SK-N-SH (cell line): ENCODE measurements at regions not wholly inside any gene's neighbourhood (a gene's known extent, or its start where the extent isn't known, plus 50 kb on each side); places are given as distances from the start of the nearest gene placed in this dataset.

ENCODE experiments used
- CTCF ChIA-PET: fragments of 300-600, 350-600 bp; formaldehyde crosslinking; extraction: SDS; loops from one replicate; lab custom pipeline; 2021; lab: Yijun Ruan, JAX
- POLR2A ChIA-PET: fragments of 350-600 bp; sonication (Branson Sonifier 250); formaldehyde crosslinking; extraction: SDS; loops from one replicate; lab custom pipeline; 2020; ENCODE audit warnings: antibody characterized with exemption, inconsistent platforms; lab: Yijun Ruan, JAX
- DNase-seq: peaks from one replicate; pipeline ENCODE4 v3.0.0; 2012
- H2AFZ ChIP-seq: fragments of 200-600 bp; sonication (generic); 2 replicates; pipeline ENCODE4 v1.8.1; 2016; ENCODE audit warnings: antibody characterized with exemption, mild to moderate bottlenecking, low read depth
- H3F3A ChIP-seq: fragments of 200-600 bp; sonication (generic); replicated peaks from 2 replicates; pipeline ENCODE3; 2016; ENCODE audit warnings: antibody characterized with exemption, mild to moderate bottlenecking; ENCODE audit not compliant: insufficient read depth
- H3K27ac ChIP-seq, 2 experiments: fragments of 200-500 bp in 1 of 2; fragments of 200-600 bp in 1 of 2; sonication (Bioruptor generic) in 1 of 2; sonication (generic), shearing (Covaris generic) in 1 of 2; 2 replicates each; pipeline versions ENCODE4 v1.5.1 to v1.6.1; 2014 to 2016; ENCODE audit warnings: low read depth in 2 of 2, inconsistent platforms in 1 of 2, low read length in 1 of 2, mild to moderate bottlenecking in 1 of 2, mixed read lengths in 1 of 2
- H3K27me3 ChIP-seq: fragments of 200-600 bp; sonication (generic), shearing (Covaris generic); 2 replicates; pipeline ENCODE4 v1.6.1; 2016; ENCODE audit warnings: mixed run types; ENCODE audit not compliant: insufficient read depth
- H3K36me3 ChIP-seq, 2 experiments: fragments of 200-500 bp in 1 of 2; fragments of 200-600 bp in 1 of 2; sonication (Bioruptor generic) in 1 of 2; sonication (generic) in 1 of 2; replicated peaks in 1 of 2; 2 replicates each; pipeline versions ENCODE3 to v1.5.1; 2014 to 2016; ENCODE audit warnings: low read length in 1 of 2, mild to moderate bottlenecking in 1 of 2; ENCODE audit not compliant: insufficient read depth in 2 of 2, control insufficient read depth in 1 of 2
- H3K4me1 ChIP-seq, 2 experiments: fragments of 200-500 bp in 1 of 2; fragments of 200-600 bp in 1 of 2; sonication (Bioruptor generic) in 1 of 2; sonication (generic), shearing (Covaris generic) in 1 of 2; 2 replicates each; pipeline versions ENCODE4 v1.5.1 to v1.6.1; 2014 to 2016; ENCODE audit warnings: low read depth in 1 of 2, low read length in 1 of 2, mixed run types in 1 of 2; ENCODE audit not compliant: insufficient read depth in 2 of 2, control insufficient read depth in 1 of 2
- H3K4me2 ChIP-seq: fragments of 200-600 bp; sonication (generic), shearing (Covaris generic); 2 replicates; pipeline ENCODE4 v1.6.1; 2017; ENCODE audit warnings: mixed run types
- H3K4me3 ChIP-seq, 2 experiments: fragments of 200-500 bp in 1 of 2; fragments of 200-600 bp in 1 of 2; sonication (Bioruptor generic) in 1 of 2; sonication (generic), shearing (Covaris generic) in 1 of 2; 2 replicates each; pipeline versions ENCODE4 v1.5.1 to v1.8.1; 2014 to 2016; ENCODE audit warnings: low read depth in 2 of 2, inconsistent platforms in 1 of 2, low read length in 1 of 2, mild to moderate bottlenecking in 1 of 2, mixed read lengths in 1 of 2, moderate library complexity in 1 of 2
- H3K79me2 ChIP-seq: fragments of 200-600 bp; sonication (generic); 2 replicates; pipeline ENCODE4 v1.8.1; 2017; ENCODE audit warnings: mild to moderate bottlenecking; ENCODE audit not compliant: insufficient read depth
- H3K9ac ChIP-seq: fragments of 200-600 bp; sonication (generic); 2 replicates; pipeline ENCODE4 v1.6.1; 2017; ENCODE audit warnings: mixed run types
- H3K9me2 ChIP-seq: fragments of 200-600 bp; sonication (generic); 2 replicates; pipeline ENCODE4 v1.6.1; 2017; ENCODE audit warnings: mixed run types
- H3K9me3 ChIP-seq: fragments of 200-600 bp; sonication (generic); 2 replicates; pipeline ENCODE4 v1.6.1; 2017; ENCODE audit warnings: mixed run types, mild to moderate bottlenecking, moderate library complexity
- H4K20me1 ChIP-seq: fragments of 200-600 bp; sonication (generic); 2 replicates; pipeline ENCODE4 v1.6.1; 2017; ENCODE audit warnings: mild to moderate bottlenecking, mixed run types; ENCODE audit not compliant: insufficient read depth
- CHD2 ChIP-seq: fragments of 150-350 bp; IDR thresholded peaks from 2 replicates; pipeline ENCODE4 v1.6.1; 2018; ENCODE audit warnings: low read length; ENCODE audit not compliant: partially characterized antibody
- ELF1 ChIP-seq: IDR thresholded peaks from 2 replicates; pipeline ENCODE4 v1.4.0; 2012
- FOXJ3 ChIP-seq: sonication (generic); formaldehyde crosslinking; IDR thresholded peaks from 2 replicates; pipeline ENCODE4 v1.5.1; 2020; ENCODE audit warnings: mild to moderate bottlenecking, missing genetic modification reagents
- GATA2 ChIP-seq: sonication (generic); formaldehyde crosslinking; IDR thresholded peaks from 2 replicates; pipeline ENCODE4 v1.5.0; 2020; ENCODE audit warnings: mild to moderate bottlenecking, missing genetic modification reagents
- MAX ChIP-seq: IDR thresholded peaks from 2 replicates; pipeline ENCODE4 v1.4.0; 2012; ENCODE audit warnings: low read depth
- MEF2A ChIP-seq: IDR thresholded peaks from 2 replicates; pipeline ENCODE4 v1.4.0; 2012; ENCODE audit warnings: low read depth, borderline replicate concordance
- MXI1 ChIP-seq: IDR thresholded peaks from 2 replicates; pipeline ENCODE4 v1.6.1; 2012; ENCODE audit warnings: mild to moderate bottlenecking, low read depth, low read length, improper control_type of control experiment
- NFIC ChIP-seq: IDR thresholded peaks from 2 replicates; pipeline ENCODE4 v1.4.0; 2012; ENCODE audit warnings: borderline replicate concordance
- RXRA ChIP-seq: IDR thresholded peaks from 2 replicates; pipeline ENCODE4 v1.4.0; 2012; ENCODE audit warnings: low read depth, mild to moderate bottlenecking, borderline replicate concordance
- SIN3A ChIP-seq: IDR thresholded peaks from 2 replicates; pipeline ENCODE4 v1.6.1; 2012; ENCODE audit warnings: low read depth, mild to moderate bottlenecking, low read length, moderate library complexity, borderline replicate concordance
- SMC3 ChIP-seq: IDR thresholded peaks from 2 replicates; pipeline ENCODE4 v1.6.1; 2012; ENCODE audit warnings: low read depth, low read length, improper control_type of control experiment
- USF1 ChIP-seq: IDR thresholded peaks from 2 replicates; pipeline ENCODE4 v1.4.0; 2012; ENCODE audit warnings: low read depth, borderline replicate concordance
- YY1 ChIP-seq: IDR thresholded peaks from 2 replicates; pipeline ENCODE4 v1.4.0; 2012; ENCODE audit warnings: low read depth, mild to moderate bottlenecking
- WGBS: methylation state at CpG from one replicate; pipeline ENCODE4 v1.1.6; 2017; ENCODE audit warnings: low lambda C conversion rate; 5-methylcytosine and 5-hydroxymethylcytosine counted together
- TF ChIP-seq, protein P1 (sequence below): fragments of 200-600 bp; sonication (generic); IDR thresholded peaks from 2 replicates; pipeline ENCODE4 v1.6.1; 2017; ENCODE audit warnings: antibody characterized with exemption, mild to moderate bottlenecking, moderate library complexity
- TF ChIP-seq, protein P2 (sequence below): IDR thresholded peaks from 2 replicates; pipeline ENCODE4; 2012
- TF ChIP-seq, protein P3 (sequence below): IDR thresholded peaks from 2 replicates; pipeline ENCODE4 v1.6.1; 2012; ENCODE audit warnings: mild to moderate bottlenecking, low read depth, low read length, moderate library complexity

- Histone ChIP-seq H3K4me2 (no peak overlapping the region), H3K36me3 (no peaks in the 10 kb centered on the region), H2AFZ (no peak overlapping the region), H3K9ac (no peak overlapping the region), H3K9me3 (no peaks in the 10 kb centered on the region), H4K20me1 (no peaks in the 10 kb centered on the region), H3F3A (no peaks in the 10 kb centered on the region), H3K9me2 (no peaks in the 10 kb centered on the region), H3K4me3 (no peak overlapping the region), H3K27ac (no peak overlapping the region), H3K79me2 (no peaks in the 10 kb centered on the region), H3K27me3 (no peaks in the 10 kb centered on the region), H3K4me1 (no peaks in the 10 kb centered on the region)
- TF ChIP-seq ELF1: no peak
- no peak for TF ChIP-seq MEF2A
- no peak for TF ChIP-seq YY1
- TF ChIP-seq, protein P1, sequence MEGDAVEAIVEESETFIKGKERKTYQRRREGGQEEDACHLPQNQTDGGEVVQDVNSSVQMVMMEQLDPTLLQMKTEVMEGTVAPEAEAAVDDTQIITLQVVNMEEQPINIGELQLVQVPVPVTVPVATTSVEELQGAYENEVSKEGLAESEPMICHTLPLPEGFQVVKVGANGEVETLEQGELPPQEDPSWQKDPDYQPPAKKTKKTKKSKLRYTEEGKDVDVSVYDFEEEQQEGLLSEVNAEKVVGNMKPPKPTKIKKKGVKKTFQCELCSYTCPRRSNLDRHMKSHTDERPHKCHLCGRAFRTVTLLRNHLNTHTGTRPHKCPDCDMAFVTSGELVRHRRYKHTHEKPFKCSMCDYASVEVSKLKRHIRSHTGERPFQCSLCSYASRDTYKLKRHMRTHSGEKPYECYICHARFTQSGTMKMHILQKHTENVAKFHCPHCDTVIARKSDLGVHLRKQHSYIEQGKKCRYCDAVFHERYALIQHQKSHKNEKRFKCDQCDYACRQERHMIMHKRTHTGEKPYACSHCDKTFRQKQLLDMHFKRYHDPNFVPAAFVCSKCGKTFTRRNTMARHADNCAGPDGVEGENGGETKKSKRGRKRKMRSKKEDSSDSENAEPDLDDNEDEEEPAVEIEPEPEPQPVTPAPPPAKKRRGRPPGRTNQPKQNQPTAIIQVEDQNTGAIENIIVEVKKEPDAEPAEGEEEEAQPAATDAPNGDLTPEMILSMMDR: no peak
- TF ChIP-seq MXI1: no peak
- no peak for TF ChIP-seq SMC3
- no peak for TF ChIP-seq NFIC
- TF ChIP-seq SIN3A: no peak
- TF ChIP-seq FOXJ3: no peak
- TF ChIP-seq, protein P2, sequence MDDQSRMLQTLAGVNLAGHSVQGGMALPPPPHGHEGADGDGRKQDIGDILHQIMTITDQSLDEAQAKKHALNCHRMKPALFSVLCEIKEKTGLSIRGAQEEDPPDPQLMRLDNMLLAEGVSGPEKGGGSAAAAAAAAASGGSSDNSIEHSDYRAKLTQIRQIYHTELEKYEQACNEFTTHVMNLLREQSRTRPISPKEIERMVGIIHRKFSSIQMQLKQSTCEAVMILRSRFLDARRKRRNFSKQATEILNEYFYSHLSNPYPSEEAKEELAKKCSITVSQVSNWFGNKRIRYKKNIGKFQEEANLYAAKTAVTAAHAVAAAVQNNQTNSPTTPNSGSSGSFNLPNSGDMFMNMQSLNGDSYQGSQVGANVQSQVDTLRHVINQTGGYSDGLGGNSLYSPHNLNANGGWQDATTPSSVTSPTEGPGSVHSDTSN: no peak
- no peak for TF ChIP-seq GATA2
- TF ChIP-seq, protein P3, sequence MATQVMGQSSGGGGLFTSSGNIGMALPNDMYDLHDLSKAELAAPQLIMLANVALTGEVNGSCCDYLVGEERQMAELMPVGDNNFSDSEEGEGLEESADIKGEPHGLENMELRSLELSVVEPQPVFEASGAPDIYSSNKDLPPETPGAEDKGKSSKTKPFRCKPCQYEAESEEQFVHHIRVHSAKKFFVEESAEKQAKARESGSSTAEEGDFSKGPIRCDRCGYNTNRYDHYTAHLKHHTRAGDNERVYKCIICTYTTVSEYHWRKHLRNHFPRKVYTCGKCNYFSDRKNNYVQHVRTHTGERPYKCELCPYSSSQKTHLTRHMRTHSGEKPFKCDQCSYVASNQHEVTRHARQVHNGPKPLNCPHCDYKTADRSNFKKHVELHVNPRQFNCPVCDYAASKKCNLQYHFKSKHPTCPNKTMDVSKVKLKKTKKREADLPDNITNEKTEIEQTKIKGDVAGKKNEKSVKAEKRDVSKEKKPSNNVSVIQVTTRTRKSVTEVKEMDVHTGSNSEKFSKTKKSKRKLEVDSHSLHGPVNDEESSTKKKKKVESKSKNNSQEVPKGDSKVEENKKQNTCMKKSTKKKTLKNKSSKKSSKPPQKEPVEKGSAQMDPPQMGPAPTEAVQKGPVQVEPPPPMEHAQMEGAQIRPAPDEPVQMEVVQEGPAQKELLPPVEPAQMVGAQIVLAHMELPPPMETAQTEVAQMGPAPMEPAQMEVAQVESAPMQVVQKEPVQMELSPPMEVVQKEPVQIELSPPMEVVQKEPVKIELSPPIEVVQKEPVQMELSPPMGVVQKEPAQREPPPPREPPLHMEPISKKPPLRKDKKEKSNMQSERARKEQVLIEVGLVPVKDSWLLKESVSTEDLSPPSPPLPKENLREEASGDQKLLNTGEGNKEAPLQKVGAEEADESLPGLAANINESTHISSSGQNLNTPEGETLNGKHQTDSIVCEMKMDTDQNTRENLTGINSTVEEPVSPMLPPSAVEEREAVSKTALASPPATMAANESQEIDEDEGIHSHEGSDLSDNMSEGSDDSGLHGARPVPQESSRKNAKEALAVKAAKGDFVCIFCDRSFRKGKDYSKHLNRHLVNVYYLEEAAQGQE: no peak
- TF ChIP-seq USF1: no peak
- TF ChIP-seq CHD2: no peak
- no peak for TF ChIP-seq MAX
- no peak for TF ChIP-seq RXRA
- DNase-seq: no peak
- 25% methylated on average over 6 of the region's 8 CpGs for WGBS
- ChIA-PET CTCF (no interaction called here), POLR2A (no interaction called here)
Observed at GRCh38 chr1:4306559-4307467, 347.6 kb upstream of the AJAP1 start.
